ENCODE measurements at regions not wholly inside any gene's neighbourhood (a gene's known extent, or its start where the extent isn't known, plus 50 kb on each side); places are given as distances from the start of the nearest gene placed in this dataset.

- intact Hi-C loops (cut with micrococcal nuclease; ENCODE audit: unreplicated experiment) = no loop called here
- POLR2A ChIA-PET = no interaction called here
- Mint-ChIP-seq H3K27me3 (ENCODE audit: insufficient read depth, unreplicated experiment) (no peaks in the 10 kb centered on the region), H3K36me3 (ENCODE audit: insufficient read depth, unreplicated experiment) (no peaks in the 10 kb centered on the region), H3K9me3 (ENCODE audit: unreplicated experiment) (no peaks in the 10 kb centered on the region), H3K4me3 (ENCODE audit: unreplicated experiment) (no peak overlapping the region), H3K27ac (ENCODE audit: unreplicated experiment) (no peak overlapping the region), H3K4me1 (ENCODE audit: low read depth, unreplicated experiment) (no peaks in the 10 kb centered on the region)
- BruUV-seq (replicated peaks) = no TSS peak
- CTCF ChIA-PET = no interaction called here
- DNase-seq = peak in 1 of 2 experiments; percentile 4
- H3K9me3 ChIP-seq = no peaks in the 10 kb centered on the region
- no peaks in the 10 kb centered on the region for H3K4me1 ChIP-seq
- no peaks in the 10 kb centered on the region for H3K27me3 ChIP-seq (replicated peaks; ENCODE audit: control insufficient read depth, insufficient read depth, low read length)
- TF ChIP-seq CTCF (IDR thresholded peaks at IDR 0.05; ENCODE audit: insufficient read depth in 1 of 2, low read depth in 1 of 2, low read length in 1 of 2, severe bottlenecking in 1 of 2, unreplicated experiment in 1 of 2) = no peak
- H3K4me3 ChIP-seq (ENCODE audit: low read depth, low read length) = no peak overlapping the region
- no peaks in the 10 kb centered on the region for H3K36me3 ChIP-seq (ENCODE audit: control insufficient read depth, insufficient read depth, low read length)
Measured at GRCh38 chr3:76669322-76669721, 370.6 kb upstream of the ROBO2 start.

- Histone ChIP-seq H3K36me3 (ENCODE audit: control insufficient read depth, insufficient read depth, low read length) (no peaks in the 10 kb centered on the region), H3K4me3 (ENCODE audit: low read depth, low read length) (no peak overlapping the region), H3K27me3 (replicated peaks; ENCODE audit: control insufficient read depth, insufficient read depth, low read length) (no peaks in the 10 kb centered on the region), H3K9me3 (no peaks in the 10 kb centered on the region), H3K4me1 (no peaks in the 10 kb centered on the region)
- no peak overlapping the region for H3K4me3 Mint-ChIP-seq (ENCODE audit: unreplicated experiment)
- no TSS peak for BruUV-seq (replicated peaks)
- ChIA-PET CTCF (no interaction called here), POLR2A (no interaction called here)
- no peaks in the 10 kb centered on the region for H3K9me3 Mint-ChIP-seq (ENCODE audit: unreplicated experiment)
- no peaks in the 10 kb centered on the region for H3K27me3 Mint-ChIP-seq (ENCODE audit: insufficient read depth, unreplicated experiment)
- no peaks in the 10 kb centered on the region for H3K36me3 Mint-ChIP-seq (ENCODE audit: insufficient read depth, unreplicated experiment)
- no peak for DNase-seq
- H3K27ac Mint-ChIP-seq (ENCODE audit: unreplicated experiment) = no peak overlapping the region
- no peak for TF ChIP-seq CTCF (IDR thresholded peaks at IDR 0.05; ENCODE audit: insufficient read depth in 1 of 2, low read depth in 1 of 2, low read length in 1 of 2, severe bottlenecking in 1 of 2, unreplicated experiment in 1 of 2)
- no peaks in the 10 kb centered on the region for H3K4me1 Mint-ChIP-seq (ENCODE audit: low read depth, unreplicated experiment)
- intact Hi-C loops (cut with micrococcal nuclease; ENCODE audit: unreplicated experiment) = no loop called here
Measured at GRCh38 chr3:76673171-76673570, 366.7 kb upstream of the ROBO2 start.

GRCh38 chr3:76679541-76679940 is 360.4 kb upstream of the ROBO2 start:
- intact Hi-C loops (cut with micrococcal nuclease; ENCODE audit: unreplicated experiment) = loop anchor here (1.0 to 2.0 kb wide), 3 partner anchors 359 to 576 kb away; no protein-coding TSS in a partner anchor
- Histone ChIP-seq H3K4me3 (ENCODE audit: low read depth, low read length) (no peak overlapping the region), H3K9me3 (no peaks in the 10 kb centered on the region), H3K36me3 (ENCODE audit: control insufficient read depth, insufficient read depth, low read length) (no peaks in the 10 kb centered on the region), H3K27me3 (replicated peaks; ENCODE audit: control insufficient read depth, insufficient read depth, low read length) (no peaks in the 10 kb centered on the region), H3K4me1 (no peaks in the 10 kb centered on the region)
- H3K27ac Mint-ChIP-seq (ENCODE audit: unreplicated experiment) = no peak overlapping the region
- BruUV-seq (replicated peaks) = no TSS peak
- no peak for DNase-seq
- no peaks in the 10 kb centered on the region for H3K36me3 Mint-ChIP-seq (ENCODE audit: insufficient read depth, unreplicated experiment)
- POLR2A ChIA-PET = no interaction called here
- H3K9me3 Mint-ChIP-seq (ENCODE audit: unreplicated experiment) = no peaks in the 10 kb centered on the region
- no peak overlapping the region for H3K4me3 Mint-ChIP-seq (ENCODE audit: unreplicated experiment)
- no peaks in the 10 kb centered on the region for H3K27me3 Mint-ChIP-seq (ENCODE audit: insufficient read depth, unreplicated experiment)
- CTCF ChIA-PET = interaction anchor here (0.9 to 1.3 kb wide), 2 partner anchors 44 to 359 kb away, joined by 3 to 4 read pairs; no protein-coding TSS in a partner anchor
- no peak for TF ChIP-seq CTCF (IDR thresholded peaks at IDR 0.05; ENCODE audit: insufficient read depth in 1 of 2, low read depth in 1 of 2, low read length in 1 of 2, severe bottlenecking in 1 of 2, unreplicated experiment in 1 of 2)
- H3K4me1 Mint-ChIP-seq (ENCODE audit: low read depth, unreplicated experiment) = no peaks in the 10 kb centered on the region

Data from Caco-2 (cell line).